ENCODE measurements at regions not wholly inside any gene's neighbourhood (a gene's known extent, or its start where the extent isn't known, plus 50 kb on each side); places are given as distances from the start of the nearest gene placed in this dataset.
"Not testable (repeated sequence)": the region's sequence is repeated elsewhere in the genome, so short reads cannot be mapped to it uniquely, and the experiment has no call there.

DNA sequence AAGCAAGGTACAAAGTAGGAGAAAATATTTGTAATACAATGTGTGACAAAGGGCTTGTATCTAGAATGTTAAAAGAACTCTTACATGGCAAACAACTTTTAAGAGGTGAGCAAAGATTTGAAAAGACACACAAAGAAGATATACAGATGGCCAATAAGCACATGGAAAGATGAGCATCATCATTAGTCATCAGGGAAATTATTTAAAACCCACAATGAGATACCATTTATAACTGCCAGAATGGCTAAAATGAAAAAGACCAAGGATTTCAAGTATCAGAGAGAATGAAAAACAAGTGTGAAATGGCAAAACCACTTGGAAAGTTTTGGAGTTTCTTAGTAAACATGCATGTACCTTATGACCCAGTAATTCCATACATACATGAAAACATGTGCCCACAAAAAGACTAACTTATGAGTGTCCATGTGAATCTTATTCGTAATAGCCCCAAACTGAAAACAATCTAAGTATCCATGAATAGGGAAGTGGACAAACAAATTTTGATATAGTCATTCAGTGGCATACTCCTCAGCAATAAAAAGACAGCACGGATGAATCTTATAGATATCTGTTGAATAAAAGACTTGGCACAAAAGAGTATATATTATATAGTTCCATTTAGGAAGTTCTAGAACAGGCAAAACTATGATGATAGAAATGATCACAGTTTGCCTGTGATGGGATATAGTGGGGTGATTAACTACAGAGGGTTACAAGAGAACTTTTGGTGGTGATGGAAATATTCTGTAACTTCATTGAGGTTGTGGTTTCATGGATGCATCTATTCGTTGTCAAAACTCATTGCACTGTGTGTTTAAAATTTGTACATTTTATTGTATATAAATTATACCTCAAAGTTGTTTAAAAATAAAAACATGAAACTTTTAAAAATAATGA, 82.0 kb downstream of the DISP1 start:
- Histone ChIP-seq H3K27ac (no peak overlapping the region), H3K4me3 (peak overlapping the region; percentile 49)
- TF ChIP-seq, protein P1, sequence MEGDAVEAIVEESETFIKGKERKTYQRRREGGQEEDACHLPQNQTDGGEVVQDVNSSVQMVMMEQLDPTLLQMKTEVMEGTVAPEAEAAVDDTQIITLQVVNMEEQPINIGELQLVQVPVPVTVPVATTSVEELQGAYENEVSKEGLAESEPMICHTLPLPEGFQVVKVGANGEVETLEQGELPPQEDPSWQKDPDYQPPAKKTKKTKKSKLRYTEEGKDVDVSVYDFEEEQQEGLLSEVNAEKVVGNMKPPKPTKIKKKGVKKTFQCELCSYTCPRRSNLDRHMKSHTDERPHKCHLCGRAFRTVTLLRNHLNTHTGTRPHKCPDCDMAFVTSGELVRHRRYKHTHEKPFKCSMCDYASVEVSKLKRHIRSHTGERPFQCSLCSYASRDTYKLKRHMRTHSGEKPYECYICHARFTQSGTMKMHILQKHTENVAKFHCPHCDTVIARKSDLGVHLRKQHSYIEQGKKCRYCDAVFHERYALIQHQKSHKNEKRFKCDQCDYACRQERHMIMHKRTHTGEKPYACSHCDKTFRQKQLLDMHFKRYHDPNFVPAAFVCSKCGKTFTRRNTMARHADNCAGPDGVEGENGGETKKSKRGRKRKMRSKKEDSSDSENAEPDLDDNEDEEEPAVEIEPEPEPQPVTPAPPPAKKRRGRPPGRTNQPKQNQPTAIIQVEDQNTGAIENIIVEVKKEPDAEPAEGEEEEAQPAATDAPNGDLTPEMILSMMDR (IDR thresholded peaks at IDR 0.05): no peak
- no peak for DNase-seq (ENCODE audit: low spot score)

DNA sequence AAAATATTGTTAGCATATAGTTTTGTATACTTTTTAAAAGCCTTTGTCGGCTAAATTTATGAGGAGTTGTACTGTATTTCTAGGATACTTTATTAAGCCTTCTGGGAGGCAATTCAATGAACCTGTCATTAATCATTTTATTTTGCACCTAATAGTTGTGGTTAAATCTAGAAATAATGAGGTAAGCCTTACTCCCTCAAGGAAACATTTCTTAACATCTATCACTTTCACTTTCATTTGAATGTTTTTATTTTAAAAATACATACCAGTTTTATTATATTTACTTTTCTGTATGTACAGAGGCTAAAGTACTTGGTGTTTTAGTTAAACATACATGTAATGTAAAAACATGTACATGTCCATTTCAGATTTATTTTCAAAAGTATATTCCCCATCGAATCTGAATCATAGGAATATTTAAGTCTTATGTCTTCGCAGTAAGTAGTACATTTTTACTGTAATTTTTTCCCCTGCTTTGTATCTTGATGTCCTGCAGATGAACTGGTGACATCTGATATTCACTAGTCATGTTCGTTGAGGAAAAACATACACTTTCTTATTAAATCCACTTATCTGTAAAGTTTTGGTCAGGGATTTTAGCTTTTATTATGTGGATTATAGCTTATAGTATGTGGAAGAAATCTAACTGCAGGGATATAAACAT, 82.8 kb downstream of the DISP1 start:
- DNase-seq (ENCODE audit: low spot score): no peak
- Histone ChIP-seq H3K4me3 (peak overlapping the region; percentile 49), H3K27ac (no peak overlapping the region)
- TF ChIP-seq, protein P1 (IDR thresholded peaks at IDR 0.05): no peak

DNA sequence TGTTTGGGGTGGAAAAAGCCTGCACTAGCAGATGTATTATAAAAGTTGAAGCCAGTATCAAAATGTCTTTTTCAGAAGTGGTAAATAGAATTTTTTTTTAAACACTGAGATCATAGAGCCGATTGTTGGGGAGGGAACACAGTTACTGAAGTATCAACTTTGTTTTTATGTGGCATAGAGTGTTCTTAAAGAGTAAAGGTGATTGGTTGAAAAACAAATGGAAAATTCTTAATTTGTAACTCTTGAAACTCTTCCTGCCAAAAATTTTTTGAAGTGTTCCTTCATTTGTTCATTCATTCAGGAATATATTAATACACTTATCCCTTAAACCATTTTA, 83.3 kb downstream of the DISP1 start:
- no peak overlapping the region for H3K27ac ChIP-seq
- no peak for DNase-seq (ENCODE audit: low spot score)

DNA sequence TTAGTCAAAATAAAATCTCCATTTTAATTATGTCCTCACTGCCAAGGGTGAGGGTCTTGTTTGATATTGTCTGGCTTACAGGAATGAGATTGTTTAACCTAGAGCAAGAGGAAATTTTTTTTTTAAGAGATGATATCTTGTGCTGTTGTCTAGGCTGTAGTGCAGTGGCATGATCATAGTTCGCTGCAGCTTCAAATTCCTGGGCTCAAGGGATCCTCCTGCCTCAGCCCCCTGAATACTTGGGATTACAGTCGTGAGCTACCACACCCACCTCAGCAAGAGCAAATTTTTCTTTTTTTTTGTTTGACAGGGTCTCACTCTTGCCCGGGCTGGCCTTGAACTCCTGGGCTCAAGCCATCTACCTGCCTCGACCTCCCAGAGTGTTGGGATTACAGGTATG, 84.6 kb downstream of the DISP1 start:
- Histone ChIP-seq H3K4me3 (no peak overlapping the region), H3K27ac (no peak overlapping the region)
- DNase-seq (ENCODE audit: low spot score): no peak
- TF ChIP-seq, protein P1 (IDR thresholded peaks at IDR 0.05): no peak

More for the DNA sequence above, 83.3 kb downstream of the DISP1 start:
- TF ChIP-seq, protein P1 (IDR thresholded peaks at IDR 0.05): no peak
- peak overlapping the region; percentile 49 for H3K4me3 ChIP-seq

DNA sequence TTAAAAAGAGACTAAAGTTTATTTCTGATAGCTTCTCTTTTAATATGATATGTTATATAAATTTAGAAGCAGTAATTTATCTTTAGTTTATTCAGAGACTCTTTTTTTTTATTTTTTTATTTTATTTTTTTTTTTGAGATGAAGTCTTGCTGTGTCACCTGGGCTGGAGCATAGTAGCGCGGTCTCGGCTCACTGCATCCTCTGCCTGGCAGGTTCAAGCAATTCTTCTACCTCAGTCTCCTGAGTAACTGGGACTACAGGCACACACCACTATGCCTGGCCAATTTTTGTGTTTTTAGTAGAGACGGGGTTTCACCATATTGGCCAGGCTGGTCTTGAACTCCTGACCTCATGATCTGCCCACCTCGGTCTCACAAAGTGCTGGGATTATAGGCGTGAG, 89.6 kb downstream of the DISP1 start:
- Histone ChIP-seq H3K4me3 (no peak overlapping the region), H3K27ac (no peak overlapping the region)
- DNase-seq (ENCODE audit: low spot score): no peak
- TF ChIP-seq, protein P1 (IDR thresholded peaks at IDR 0.05): no peak

DNA sequence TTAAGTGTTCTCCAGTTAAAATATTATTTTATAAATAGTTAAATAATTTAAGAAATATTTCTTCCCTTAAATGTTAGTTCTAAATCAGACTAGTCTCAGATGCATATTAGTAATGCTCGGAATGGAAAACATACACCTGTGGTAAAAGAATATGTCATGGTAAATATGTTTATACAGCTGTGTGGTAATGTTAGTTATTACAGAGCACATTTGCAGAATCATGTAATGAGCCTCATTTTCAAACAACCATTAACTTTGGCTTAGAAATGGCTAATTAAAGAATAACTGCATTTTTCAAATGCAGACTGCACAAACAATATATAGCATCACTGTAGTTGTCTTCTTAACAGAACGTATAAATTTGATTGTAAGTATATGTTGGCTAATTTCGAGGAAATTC, 90.3 kb downstream of the DISP1 start:
- TF ChIP-seq, protein P1 (IDR thresholded peaks at IDR 0.05): no peak
- no peak overlapping the region for H3K4me3 ChIP-seq
- DNase-seq (ENCODE audit: low spot score): no peak
- H3K27ac ChIP-seq: no peak overlapping the region

DNA sequence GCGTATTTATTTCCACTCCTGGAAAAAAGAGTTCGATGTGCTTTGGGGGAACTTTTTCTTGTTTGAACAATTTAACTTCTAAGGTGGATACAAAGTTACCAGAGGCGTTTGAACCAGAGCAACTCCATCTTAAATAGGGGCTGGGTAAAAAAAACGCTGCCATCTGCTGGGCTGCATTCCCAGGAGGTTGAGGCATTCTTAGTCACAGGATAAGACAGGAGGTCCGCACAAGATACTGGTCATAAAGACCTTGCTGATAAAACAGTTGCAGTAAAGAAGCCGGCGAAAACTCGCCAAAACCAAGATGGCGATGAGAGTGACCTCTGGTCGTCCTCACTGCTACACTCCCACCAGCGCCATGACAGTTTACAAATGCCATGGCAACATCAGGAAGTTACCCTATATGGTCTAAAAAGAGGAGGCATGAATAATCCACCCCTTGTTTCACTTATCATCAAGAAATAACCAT, 91.5 kb downstream of the DISP1 start:
- not testable (repeated sequence) for H3K4me3 ChIP-seq; DNase-seq (ENCODE audit: low spot score)

More for the DNA sequence above, 91.5 kb downstream of the DISP1 start:
- not testable (repeated sequence) for H3K27ac ChIP-seq
